ENCODE measurements at regions not wholly inside any gene's neighbourhood (a gene's known extent, or its start where the extent isn't known, plus 50 kb on each side); places are given as distances from the start of the nearest gene placed in this dataset.
"Not testable (repeated sequence)": the region's sequence is repeated elsewhere in the genome, so short reads cannot be mapped to it uniquely, and the experiment has no call there.

GRCh38 chr17:71825687-71826086 lies 295.1 kb upstream of the SOX9 start:
- intact Hi-C loops (cut with DNase I), result no loop called here
- no peak for DNase-seq (ENCODE audit: low spot score)
- no peak for ATAC-seq

DNA sequence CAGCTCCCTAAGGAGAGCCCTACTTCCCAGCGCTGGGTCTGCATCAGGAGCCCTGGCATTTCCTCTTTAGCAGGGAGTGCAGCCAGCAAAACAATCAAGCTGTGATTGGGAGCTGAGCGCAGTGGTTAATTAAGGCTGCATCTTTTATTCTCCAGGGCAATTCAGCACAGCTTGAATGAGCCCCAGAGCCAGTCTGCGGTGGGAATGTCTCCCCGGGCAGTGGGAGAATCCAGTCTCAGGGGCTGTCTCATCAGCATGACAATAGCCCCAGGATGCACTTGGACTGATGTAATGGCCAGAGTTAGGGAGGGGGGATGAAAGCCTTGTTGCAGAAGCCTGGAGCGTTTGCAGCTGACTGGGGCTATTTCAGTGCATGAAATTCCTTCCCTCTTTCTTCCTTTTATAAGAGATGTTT lies 292.6 kb upstream of the SOX9 start:
- DNase-seq (ENCODE audit: low spot score), result no peak
- intact Hi-C loops (cut with DNase I), result no loop called here
- ATAC-seq, result no peak

GRCh38 chr17:71830866-71831265 lies 290.0 kb upstream of the SOX9 start:
- DNase-seq (ENCODE audit: low spot score), result no peak
- intact Hi-C loops (cut with DNase I), result no loop called here
- no peak for ATAC-seq

- ATAC-seq (no peak), DNase-seq (ENCODE audit: low spot score) (no peak)
- intact Hi-C loops (cut with DNase I), result no loop called here
These were observed 277.8 kb upstream of the SOX9 start for GRCh38 chr17:71842986-71843385.

DNA sequence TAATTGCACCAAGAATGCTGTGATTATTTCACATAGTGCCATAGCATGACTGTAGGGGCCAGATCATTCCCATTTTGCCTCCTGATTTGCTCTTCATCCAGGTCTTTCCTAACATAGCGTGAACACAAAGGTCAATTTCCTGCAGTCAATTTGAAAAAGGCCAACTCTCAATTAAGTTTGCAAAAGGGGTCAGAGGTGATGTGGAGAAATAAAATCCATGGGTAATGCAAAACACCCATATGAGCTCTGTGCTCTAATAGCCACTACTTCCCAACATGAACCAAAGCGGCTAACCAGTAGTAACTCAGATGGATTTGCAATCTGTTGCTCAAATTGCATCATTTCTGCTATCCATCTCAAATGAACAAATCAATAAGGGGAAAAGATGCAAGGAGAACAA lies 275.5 kb upstream of the SOX9 start:
- DNase-seq (ENCODE audit: low spot score) (no peak), ATAC-seq (no peak)
- intact Hi-C loops (cut with DNase I), result no loop called here

DNA sequence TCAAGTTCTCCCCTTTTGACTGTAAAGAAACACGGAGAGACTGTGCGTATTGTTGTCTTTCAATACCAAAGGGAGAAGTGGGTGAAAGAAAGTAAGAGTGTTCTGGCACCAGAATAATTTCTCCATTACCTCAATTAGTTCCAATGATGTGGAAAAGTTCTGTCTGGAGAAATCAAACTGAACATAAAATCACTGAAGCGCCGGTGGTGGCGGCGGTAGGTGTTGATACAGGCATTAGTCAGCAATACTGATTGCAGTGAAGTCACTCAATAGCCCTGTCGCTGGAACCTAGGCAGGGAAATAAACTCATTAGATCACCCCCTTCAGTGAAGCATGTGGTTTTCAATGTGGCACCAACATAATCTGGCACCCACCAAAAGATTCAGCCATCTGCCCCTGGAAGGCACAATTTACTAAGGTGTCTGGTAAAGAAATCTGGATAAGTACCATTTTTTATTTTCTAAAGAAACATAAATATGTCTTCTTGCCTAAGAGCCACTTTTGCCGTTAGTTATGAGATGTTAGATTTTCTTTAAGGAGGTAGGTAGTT lies 274.2 kb upstream of the SOX9 start:
- ATAC-seq (no peak), DNase-seq (ENCODE audit: low spot score) (no peak)
- intact Hi-C loops (cut with DNase I), result no loop called here

- no peak for DNase-seq (ENCODE audit: low spot score)
- ATAC-seq, result no peak
- intact Hi-C loops (cut with DNase I), result no loop called here
These were observed 270.7 kb upstream of the SOX9 start for GRCh38 chr17:71849783-71850768.

DNA sequence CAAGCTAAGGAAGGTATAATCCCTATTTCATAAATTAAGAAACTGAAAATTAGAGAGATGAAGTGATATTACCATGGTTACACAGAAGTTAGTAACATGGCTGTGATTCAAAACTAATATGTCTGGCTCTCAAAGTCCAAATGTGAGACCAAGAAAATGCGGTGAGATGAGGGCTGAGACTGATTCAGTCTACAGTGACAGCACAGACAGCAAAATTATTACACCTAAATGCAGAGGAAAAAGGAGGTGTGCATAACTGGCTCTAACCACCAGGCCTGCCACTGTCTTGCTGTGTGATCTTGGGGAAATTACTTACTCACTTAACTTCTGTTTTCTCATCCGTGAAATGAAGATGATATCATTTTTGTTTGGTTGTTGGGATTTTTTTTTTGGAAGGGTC lies 270.0 kb upstream of the SOX9 start:
- intact Hi-C loops (cut with DNase I), result no loop called here
- ATAC-seq (no peak), DNase-seq (ENCODE audit: low spot score) (no peak)

DNA sequence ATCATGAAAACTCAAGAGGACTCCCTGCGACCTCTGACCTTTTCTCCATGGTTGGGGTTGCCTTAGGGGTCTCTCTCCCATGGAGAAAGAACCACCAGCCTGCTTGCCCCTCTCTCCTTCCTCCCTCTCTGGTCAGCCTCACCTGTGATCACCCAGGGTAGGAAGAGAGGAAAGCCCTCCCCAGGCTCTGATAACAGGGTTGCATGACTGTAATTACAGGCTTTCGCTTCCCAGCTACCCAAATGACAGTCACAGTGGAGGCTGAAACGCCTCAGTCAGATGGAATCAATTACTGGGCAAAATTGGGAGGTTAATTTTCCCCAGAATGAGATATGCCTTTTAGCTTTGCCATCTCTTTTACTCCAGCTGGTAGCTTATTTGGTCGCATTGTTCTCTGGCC lies 265.8 kb upstream of the SOX9 start:
- ATAC-seq, result no peak

GRCh38 chr17:71864755-71865154 lies 256.1 kb upstream of the SOX9 start:
- ATAC-seq (no peak), DNase-seq (ENCODE audit: low spot score) (no peak)
- intact Hi-C loops (cut with DNase I), result no loop called here

More for the DNA sequence above, 265.8 kb upstream of the SOX9 start:
- no peak for DNase-seq (ENCODE audit: low spot score)
- intact Hi-C loops (cut with DNase I), result no loop called here

GRCh38 chr17:71866095-71866494 lies 254.7 kb upstream of the SOX9 start:
- intact Hi-C loops (cut with DNase I), result no loop called here
- ATAC-seq (no peak), DNase-seq (ENCODE audit: low spot score) (no peak)

DNA sequence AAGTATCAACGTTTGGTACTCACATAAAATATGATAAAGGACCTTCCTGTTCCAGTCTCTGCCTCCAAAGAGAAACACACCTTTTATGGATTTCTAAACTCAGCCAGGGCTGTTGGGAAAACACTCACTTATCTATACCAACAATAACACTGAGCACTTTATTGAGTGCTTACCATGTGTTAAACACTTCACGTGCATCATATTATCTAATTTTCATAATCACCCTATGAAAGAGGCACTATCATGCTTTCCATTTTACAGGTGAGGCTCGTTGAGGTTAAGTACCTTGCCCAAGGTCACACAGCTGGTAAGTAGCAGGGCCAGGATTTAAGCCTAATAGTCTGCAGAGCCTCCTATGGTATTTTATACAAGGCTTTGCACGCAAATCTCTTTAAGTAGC lies 251.5 kb upstream of the SOX9 start:
- DNase-seq (ENCODE audit: low spot score), result no peak
- no peak for ATAC-seq
- intact Hi-C loops (cut with DNase I), result no loop called here

GRCh38 chr17:71869841-71870545 lies 250.8 kb upstream of the SOX9 start:
- ATAC-seq, result no peak
- no peak for DNase-seq (ENCODE audit: low spot score)
- intact Hi-C loops (cut with DNase I), result no loop called here

DNA sequence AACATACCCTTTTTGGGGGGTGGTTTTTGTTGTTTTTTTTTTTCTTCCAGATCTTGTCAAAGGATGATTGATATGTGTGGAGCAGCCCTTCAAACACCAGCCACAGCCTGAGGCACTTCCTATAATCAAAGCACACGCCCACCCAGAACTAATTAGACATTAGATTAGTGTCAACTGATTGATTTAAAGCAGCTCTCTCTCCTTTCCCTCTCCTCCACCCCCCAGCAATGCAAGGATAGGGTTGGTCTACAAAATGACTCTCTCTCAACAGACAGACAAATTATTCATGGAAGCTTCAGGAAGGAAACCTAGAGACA lies 250.3 kb upstream of the SOX9 start:
- no peak for DNase-seq (ENCODE audit: low spot score)
- no peak for ATAC-seq
- intact Hi-C loops (cut with DNase I), result no loop called here

DNA sequence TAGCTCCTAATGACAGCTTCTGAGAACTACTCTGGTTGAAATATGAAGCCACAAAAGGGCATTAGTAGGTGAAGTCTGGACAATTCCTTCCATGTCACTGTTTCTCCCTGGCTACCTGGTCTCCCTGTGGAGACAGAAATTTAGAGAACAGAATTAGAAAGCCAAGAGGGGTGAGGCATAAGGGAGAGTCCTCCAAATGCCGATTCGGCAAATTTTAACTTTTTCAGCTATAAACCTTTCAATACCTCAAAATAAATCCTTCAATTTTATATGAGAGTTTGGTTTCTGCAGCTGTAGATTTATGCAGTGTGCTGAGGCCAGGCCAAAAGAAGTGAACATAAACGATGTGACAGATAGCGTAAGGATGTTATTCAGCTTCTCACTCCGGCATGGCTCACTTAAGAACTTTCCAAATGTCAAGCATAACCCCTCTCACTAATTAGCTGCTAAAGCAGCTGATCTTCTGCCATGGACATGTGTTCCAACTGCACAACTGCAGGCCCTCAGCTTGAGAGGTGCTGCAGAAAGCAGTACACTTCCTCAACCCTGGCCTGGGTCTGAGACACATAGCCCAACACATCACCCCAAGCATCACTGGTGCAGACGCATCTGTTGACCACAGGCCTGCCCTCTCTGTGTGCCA lies 247.9 kb upstream of the SOX9 start:
- intact Hi-C loops (cut with DNase I), result no loop called here
- DNase-seq (ENCODE audit: low spot score), result no peak
- no peak for ATAC-seq

GRCh38 chr17:71874773-71875172 lies 246.0 kb upstream of the SOX9 start:
- intact Hi-C loops (cut with DNase I); ATAC-seq; DNase-seq (ENCODE audit: low spot score): not testable (repeated sequence)

- ATAC-seq, result no peak
- DNase-seq (ENCODE audit: low spot score), result no peak
These were observed 242.5 kb upstream of the SOX9 start for GRCh38 chr17:71878271-71878670.

GRCh38 chr17:71878998-71879397 lies 241.8 kb upstream of the SOX9 start:
- ATAC-seq (no peak), DNase-seq (ENCODE audit: low spot score) (no peak)
- intact Hi-C loops (cut with DNase I), result no loop called here

More at GRCh38 chr17:71878271-71878670, 242.5 kb upstream of the SOX9 start:
- intact Hi-C loops (cut with DNase I), result no loop called here

DNA sequence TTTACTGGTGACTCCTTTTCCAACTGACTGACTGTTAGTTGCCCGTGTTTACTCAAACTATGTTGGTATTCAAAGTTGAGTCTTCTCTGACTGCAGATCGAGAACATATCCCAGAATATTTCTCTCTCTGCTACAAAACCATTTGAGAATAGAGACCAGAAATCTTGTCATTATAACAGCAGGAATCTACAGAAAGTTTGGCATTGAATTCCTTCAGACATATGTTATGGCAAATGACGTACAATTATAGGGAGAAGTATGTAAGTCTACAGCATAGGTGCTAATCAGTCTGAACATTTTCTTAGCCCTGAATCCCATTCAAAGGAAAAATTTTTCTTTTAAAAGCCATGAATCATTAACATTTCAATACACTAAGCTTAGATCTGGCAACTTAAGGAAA lies 239.8 kb upstream of the SOX9 start:
- ATAC-seq (no peak), DNase-seq (ENCODE audit: low spot score) (no peak)
- intact Hi-C loops (cut with DNase I), result no loop called here

- no peak for DNase-seq (ENCODE audit: low spot score)
- intact Hi-C loops (cut with DNase I), result no loop called here
- ATAC-seq, result no peak
These were observed 239.2 kb upstream of the SOX9 start for GRCh38 chr17:71881581-71881980.

All from sciatic nerve (tissue), 2 donors.